ENCODE measurements at regions not wholly inside any gene's neighbourhood (a gene's known extent, or its start where the extent isn't known, plus 50 kb on each side); places are given as distances from the start of the nearest gene placed in this dataset.

- Histone ChIP-seq H3K36me3 (no peaks in the 10 kb centered on the region), H3K4me3 (ENCODE audit: low read depth in 1 of 2, low read length in 1 of 2) (no peak overlapping the region), H3K27ac (no peak overlapping the region), H3K9me3 (no peaks in the 10 kb centered on the region), H3K4me1 (ENCODE audit: control insufficient read depth in 1 of 2, insufficient read depth in 1 of 2, low read depth in 1 of 2, low read length in 1 of 2) (no peaks in the 10 kb centered on the region), H3K27me3 (no peaks in the 10 kb centered on the region)
- TF ChIP-seq, protein P1, sequence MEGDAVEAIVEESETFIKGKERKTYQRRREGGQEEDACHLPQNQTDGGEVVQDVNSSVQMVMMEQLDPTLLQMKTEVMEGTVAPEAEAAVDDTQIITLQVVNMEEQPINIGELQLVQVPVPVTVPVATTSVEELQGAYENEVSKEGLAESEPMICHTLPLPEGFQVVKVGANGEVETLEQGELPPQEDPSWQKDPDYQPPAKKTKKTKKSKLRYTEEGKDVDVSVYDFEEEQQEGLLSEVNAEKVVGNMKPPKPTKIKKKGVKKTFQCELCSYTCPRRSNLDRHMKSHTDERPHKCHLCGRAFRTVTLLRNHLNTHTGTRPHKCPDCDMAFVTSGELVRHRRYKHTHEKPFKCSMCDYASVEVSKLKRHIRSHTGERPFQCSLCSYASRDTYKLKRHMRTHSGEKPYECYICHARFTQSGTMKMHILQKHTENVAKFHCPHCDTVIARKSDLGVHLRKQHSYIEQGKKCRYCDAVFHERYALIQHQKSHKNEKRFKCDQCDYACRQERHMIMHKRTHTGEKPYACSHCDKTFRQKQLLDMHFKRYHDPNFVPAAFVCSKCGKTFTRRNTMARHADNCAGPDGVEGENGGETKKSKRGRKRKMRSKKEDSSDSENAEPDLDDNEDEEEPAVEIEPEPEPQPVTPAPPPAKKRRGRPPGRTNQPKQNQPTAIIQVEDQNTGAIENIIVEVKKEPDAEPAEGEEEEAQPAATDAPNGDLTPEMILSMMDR (IDR thresholded peaks at IDR 0.05), result no peak
Measured at GRCh38 chr16:88288303-88288702, 94.5 kb upstream of the ZNF469 start.

DNA sequence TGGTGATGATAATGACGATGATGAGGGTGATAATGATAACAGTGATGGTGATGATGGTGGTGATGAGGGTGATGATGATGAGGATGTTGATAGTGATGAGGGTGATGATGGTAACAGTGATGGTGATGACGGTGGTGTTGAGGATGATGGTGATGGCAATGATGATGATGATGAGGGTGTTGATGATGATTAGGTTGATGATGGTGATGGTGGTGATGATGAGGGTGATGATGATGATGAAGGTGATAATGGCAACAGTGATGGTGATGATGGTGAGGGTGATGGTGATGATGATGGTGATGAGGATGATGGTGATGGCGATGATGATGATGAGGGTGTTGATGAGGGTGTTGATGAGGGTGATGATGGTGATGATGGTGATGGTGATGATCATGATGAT, 93.8 kb upstream of the ZNF469 start:
- Histone ChIP-seq H3K9me3 (no peaks in the 10 kb centered on the region), H3K36me3 (no peaks in the 10 kb centered on the region), H3K4me1 (ENCODE audit: control insufficient read depth in 1 of 2, insufficient read depth in 1 of 2, low read depth in 1 of 2, low read length in 1 of 2) (no peaks in the 10 kb centered on the region), H3K27me3 (no peaks in the 10 kb centered on the region), H3K4me3 (ENCODE audit: low read depth in 1 of 2, low read length in 1 of 2) (no peak overlapping the region), H3K27ac (no peak overlapping the region)
- TF ChIP-seq, protein P1 (IDR thresholded peaks at IDR 0.05), result no peak

DNA sequence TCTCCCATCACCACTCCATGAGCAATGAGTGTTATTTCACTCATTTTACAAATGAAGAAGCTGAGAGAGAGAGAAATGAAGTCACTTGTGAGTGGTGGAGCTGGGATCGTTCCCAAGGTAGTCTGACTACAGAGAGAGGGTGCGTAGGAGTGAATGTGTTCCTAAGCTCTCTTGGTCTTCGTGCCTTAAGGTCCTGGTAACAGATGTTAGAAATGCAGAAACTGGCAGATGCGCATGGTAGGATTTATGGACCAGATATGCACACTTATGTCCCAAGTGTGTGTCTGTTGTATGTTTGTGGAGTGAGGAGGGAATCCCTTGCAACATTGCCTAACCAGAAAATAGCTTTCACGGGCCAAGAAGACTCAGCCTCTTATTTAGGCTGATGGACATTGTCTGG, 93.2 kb upstream of the ZNF469 start:
- Histone ChIP-seq H3K9me3 (no peaks in the 10 kb centered on the region), H3K36me3 (no peaks in the 10 kb centered on the region), H3K4me3 (ENCODE audit: low read depth in 1 of 2, low read length in 1 of 2) (no peak overlapping the region), H3K4me1 (ENCODE audit: control insufficient read depth in 1 of 2, insufficient read depth in 1 of 2, low read depth in 1 of 2, low read length in 1 of 2) (no peaks in the 10 kb centered on the region), H3K27me3 (no peaks in the 10 kb centered on the region), H3K27ac (no peak overlapping the region)
- TF ChIP-seq, protein P1 (IDR thresholded peaks at IDR 0.05), result no peak

DNA sequence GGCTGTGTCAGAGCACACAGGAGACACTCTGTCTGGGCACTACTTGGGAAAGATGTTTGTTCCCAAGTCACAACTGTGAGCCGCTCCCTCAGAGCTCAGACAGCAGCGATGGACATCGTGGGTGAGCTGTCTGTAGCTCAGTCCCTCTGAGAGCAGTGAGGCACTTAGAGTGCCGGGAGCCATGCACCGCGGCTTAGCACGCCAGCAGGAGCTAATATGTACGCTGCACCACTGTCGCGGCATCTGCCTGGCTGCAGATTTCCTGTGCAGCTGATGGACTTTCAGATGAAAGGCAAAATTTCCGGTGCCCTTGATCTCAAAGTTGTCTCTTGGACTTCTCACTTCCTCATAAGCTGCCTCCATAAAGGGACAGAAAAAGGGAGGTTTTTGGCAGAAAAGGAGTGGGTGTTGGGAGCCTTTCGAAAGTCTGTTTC, 92.8 kb upstream of the ZNF469 start:
- TF ChIP-seq, protein P1 (IDR thresholded peaks at IDR 0.05), result no peak
- no peak overlapping the region for H3K4me3 ChIP-seq (ENCODE audit: low read depth in 1 of 2, low read length in 1 of 2)
- no peak overlapping the region for H3K27ac ChIP-seq

GRCh38 chr16:88290850-88291830, 91.6 kb upstream of the ZNF469 start:
- TF ChIP-seq, protein P1 (IDR thresholded peaks at IDR 0.05), result no peak
- Histone ChIP-seq H3K4me1 (ENCODE audit: control insufficient read depth in 1 of 2, insufficient read depth in 1 of 2, low read depth in 1 of 2, low read length in 1 of 2) (no peaks in the 10 kb centered on the region), H3K36me3 (no peaks in the 10 kb centered on the region), H3K9me3 (no peaks in the 10 kb centered on the region), H3K27ac (no peak overlapping the region), H3K27me3 (no peaks in the 10 kb centered on the region), H3K4me3 (ENCODE audit: low read depth in 1 of 2, low read length in 1 of 2) (no peak overlapping the region)

More for the DNA sequence above, 92.8 kb upstream of the ZNF469 start:
- Histone ChIP-seq H3K36me3 (no peaks in the 10 kb centered on the region), H3K4me1 (ENCODE audit: control insufficient read depth in 1 of 2, insufficient read depth in 1 of 2, low read depth in 1 of 2, low read length in 1 of 2) (no peaks in the 10 kb centered on the region), H3K9me3 (no peaks in the 10 kb centered on the region), H3K27me3 (no peaks in the 10 kb centered on the region)

All from neutrophil (primary cell).